MM.1S (cell line): ENCODE measurements at regions not wholly inside any gene's neighbourhood (a gene's known extent, or its start where the extent isn't known, plus 50 kb on each side); places are given as distances from the start of the nearest gene placed in this dataset.

ENCODE experiments used
- DNase-seq: peaks from one replicate; pipeline ENCODE4 v3.0.0-alpha.2; 2015
- H2AFZ ChIP-seq: fragments of 300-600 bp; sonication (generic); 2 replicates; pipeline ENCODE4 v1.6.0; 2016; ENCODE audit warnings: antibody characterized with exemption, low read length
- H3F3A ChIP-seq: fragments of 300-600 bp; sonication (generic); 2 replicates; pipeline ENCODE4 v1.6.1; 2016; ENCODE audit warnings: mild to moderate bottlenecking, antibody characterized with exemption, low read length, moderate library complexity, mixed read lengths; ENCODE audit not compliant: insufficient read depth
- H3K27ac ChIP-seq: fragments of 300-600 bp; sonication (generic); 2 replicates; pipeline ENCODE4 v1.5.1; 2016; ENCODE audit warnings: mild to moderate bottlenecking, low read length
- H3K27me3 ChIP-seq: fragments of 300-600 bp; sonication (generic); replicated peaks from 2 replicates; pipeline ENCODE4 v1.6.0; 2016; ENCODE audit warnings: low read length; ENCODE audit not compliant: insufficient read depth
- H3K36me3 ChIP-seq: fragments of 300-600 bp; sonication (generic); replicated peaks from 2 replicates; pipeline ENCODE4 v1.6.1; 2016; ENCODE audit warnings: mild to moderate bottlenecking, low read length, mixed read lengths; ENCODE audit not compliant: insufficient read depth
- H3K4me1 ChIP-seq: fragments of 300-600 bp; sonication (generic); 2 replicates; pipeline ENCODE4 v1.6.1; 2016; ENCODE audit warnings: low read length, mixed read lengths
- H3K4me2 ChIP-seq: fragments of 300-600 bp; sonication (generic); 2 replicates; pipeline ENCODE4 v1.6.0; 2016; ENCODE audit warnings: low read depth, low read length
- H3K4me3 ChIP-seq: fragments of 300-600 bp; sonication (generic); 2 replicates; pipeline ENCODE4 v1.5.1; 2016; ENCODE audit warnings: low read length, mixed read lengths
- H3K79me2 ChIP-seq: fragments of 300-600 bp; sonication (generic); 2 replicates; pipeline ENCODE4 v1.6.1; 2016; ENCODE audit warnings: mixed run types, low read length, mixed read lengths
- H3K9ac ChIP-seq: fragments of 300-600 bp; sonication (generic); 2 replicates; pipeline ENCODE4 v1.6.1; 2016; ENCODE audit warnings: low read length, mixed read lengths
- H3K9me2 ChIP-seq: fragments of 300-600 bp; sonication (generic); replicated peaks from 2 replicates; pipeline ENCODE4 v1.6.1; 2016; ENCODE audit warnings: mild to moderate bottlenecking, low read length, mixed read lengths; ENCODE audit not compliant: insufficient read depth
- H3K9me3 ChIP-seq: fragments of 300-600 bp; sonication (generic); replicated peaks from 2 replicates; pipeline ENCODE4 v1.6.1; 2016; ENCODE audit warnings: mild to moderate bottlenecking, low read length, mixed read lengths; ENCODE audit not compliant: insufficient read depth
- H4K20me1 ChIP-seq: fragments of 300-600 bp; sonication (generic); 2 replicates; pipeline ENCODE4 v1.6.1; 2016; ENCODE audit warnings: mild to moderate bottlenecking, low read length, moderate library complexity, mixed read lengths; ENCODE audit not compliant: insufficient read depth
- CTCF ChIP-seq: fragments of 300-600 bp; sonication (generic); IDR thresholded peaks from 2 replicates; pipeline ENCODE4 v1.5.1; 2016; ENCODE audit warnings: antibody characterized with exemption, low read length, mixed read lengths
- EZH2 ChIP-seq: fragments of 300-600 bp; sonication (generic); optimal IDR thresholded peaks from 2 replicates; pipeline ENCODE3; 2017; ENCODE audit warnings: low read depth, mild to moderate bottlenecking, antibody characterized with exemption, low read length, mixed read lengths
- EZH2phosphoT487 ChIP-seq: fragments of 300-600 bp; sonication (generic); IDR thresholded peaks from 2 replicates; pipeline ENCODE4 v1.6.1; 2018; ENCODE audit warnings: antibody characterized with exemption, low read length

GRCh38 chr3:79979990-79980389 is 212.2 kb upstream of the ROBO1 start:
- H3K4me1 ChIP-seq = no peaks in the 10 kb centered on the region
- H3K36me3 ChIP-seq = no peaks in the 10 kb centered on the region
- no peaks in the 10 kb centered on the region for H3K27me3 ChIP-seq
- no peaks in the 10 kb centered on the region for H4K20me1 ChIP-seq
- H3K9ac ChIP-seq = no peak overlapping the region
- H3K27ac ChIP-seq = no peak overlapping the region
- H3K9me3 ChIP-seq = no peaks in the 10 kb centered on the region
- no peak overlapping the region for H3K4me2 ChIP-seq
- H3F3A ChIP-seq = no peaks in the 10 kb centered on the region
- no peaks in the 10 kb centered on the region for H3K9me2 ChIP-seq
- no peak overlapping the region for H3K4me3 ChIP-seq
- H3K79me2 ChIP-seq = no peaks in the 10 kb centered on the region
- no peak for DNase-seq
- H2AFZ ChIP-seq = no peak overlapping the region
- TF ChIP-seq EZH2phosphoT487 = no peak
- TF ChIP-seq CTCF = no peak
- TF ChIP-seq EZH2 = no peak

- Histone ChIP-seq H3K27ac (no peak overlapping the region), H3K4me2 (no peak overlapping the region)
- no peak for TF ChIP-seq CTCF
- no peak for TF ChIP-seq EZH2
- no peak for TF ChIP-seq EZH2phosphoT487
These were observed 208.7 kb upstream of the ROBO1 start for GRCh38 chr3:79976466-79976865.

GRCh38 chr3:79973917-79974595 is 206.3 kb upstream of the ROBO1 start:
- no peaks in the 10 kb centered on the region for H3K9me3 ChIP-seq
- H3K27me3 ChIP-seq = no peaks in the 10 kb centered on the region
- no peaks in the 10 kb centered on the region for H3K79me2 ChIP-seq
- H4K20me1 ChIP-seq = no peaks in the 10 kb centered on the region
- no peak overlapping the region for H2AFZ ChIP-seq
- no peaks in the 10 kb centered on the region for H3F3A ChIP-seq
- no peaks in the 10 kb centered on the region for H3K9me2 ChIP-seq
- no peaks in the 10 kb centered on the region for H3K36me3 ChIP-seq
- H3K4me1 ChIP-seq = no peaks in the 10 kb centered on the region
- no peak overlapping the region for H3K4me2 ChIP-seq
- H3K27ac ChIP-seq = no peak overlapping the region
- no peak for TF ChIP-seq EZH2phosphoT487
- no peak for TF ChIP-seq CTCF
- no peak for TF ChIP-seq EZH2
- no peak for DNase-seq
- no peak overlapping the region for H3K9ac ChIP-seq
- H3K4me3 ChIP-seq = no peak overlapping the region

More at GRCh38 chr3:79976466-79976865, 208.7 kb upstream of the ROBO1 start:
- H3K9ac ChIP-seq = no peak overlapping the region
- no peaks in the 10 kb centered on the region for H3K27me3 ChIP-seq
- no peaks in the 10 kb centered on the region for H3K9me3 ChIP-seq
- H2AFZ ChIP-seq = no peak overlapping the region
- no peaks in the 10 kb centered on the region for H3K36me3 ChIP-seq
- no peaks in the 10 kb centered on the region for H4K20me1 ChIP-seq
- no peaks in the 10 kb centered on the region for H3K4me1 ChIP-seq
- no peaks in the 10 kb centered on the region for H3F3A ChIP-seq
- H3K9me2 ChIP-seq = no peaks in the 10 kb centered on the region
- DNase-seq = no peak
- H3K79me2 ChIP-seq = no peaks in the 10 kb centered on the region
- H3K4me3 ChIP-seq = no peak overlapping the region
